ENCODE measurements at regions not wholly inside any gene's neighbourhood (a gene's known extent, or its start where the extent isn't known, plus 50 kb on each side); places are given as distances from the start of the nearest gene placed in this dataset.

GRCh38 chr3:152091725-152092124, 177.0 kb upstream of the MBNL1 start:
- TF ChIP-seq EZH2phosphoT487 (IDR thresholded peaks at IDR 0.05; ENCODE audit: low read length) (no peak), CTCF (IDR thresholded peaks at IDR 0.05; ENCODE audit: low read length) (no peak)

All from MM.1S (cell line).